B cell (primary cell): ENCODE measurements at regions not wholly inside any gene's neighbourhood (a gene's known extent, or its start where the extent isn't known, plus 50 kb on each side); places are given as distances from the start of the nearest gene placed in this dataset.

ENCODE experiments used
- EZH2 ChIP-seq: IDR thresholded peaks from 2 replicates; pipeline ENCODE4 v1.6.1; 2012; ENCODE audit warnings: borderline replicate concordance, low read depth, mild to moderate bottlenecking, moderate library complexity, low read length; ENCODE audit not compliant: insufficient read depth, poor library complexity, severe bottlenecking
- TF ChIP-seq, protein P1 (sequence below): fragments of 200-600 bp; IDR thresholded peaks from one replicate; pipeline ENCODE4 v1.8.0; 2022; ENCODE audit warnings: antibody characterized with exemption, mild to moderate bottlenecking

DNA sequence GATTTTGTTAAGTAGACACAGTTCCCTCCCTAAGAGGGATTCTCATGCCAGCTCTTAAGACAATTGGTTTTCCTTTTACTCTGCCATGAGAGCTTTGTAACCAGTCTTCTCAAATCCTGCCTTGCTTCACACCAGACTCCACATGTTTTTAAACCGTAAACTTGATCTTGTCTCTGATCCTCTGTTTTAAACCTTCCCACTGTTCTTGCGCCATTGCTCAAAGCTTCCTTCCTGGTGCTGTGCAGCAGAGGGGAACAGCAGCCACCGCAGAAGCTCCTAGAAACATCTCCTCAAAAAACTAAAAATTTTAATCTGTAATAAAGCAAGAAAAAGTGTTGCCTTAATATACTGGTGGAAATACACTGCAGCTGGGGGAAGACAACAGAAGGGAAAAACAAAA lies 154.5 kb upstream of the SATB1 start:
- TF ChIP-seq, protein P1, sequence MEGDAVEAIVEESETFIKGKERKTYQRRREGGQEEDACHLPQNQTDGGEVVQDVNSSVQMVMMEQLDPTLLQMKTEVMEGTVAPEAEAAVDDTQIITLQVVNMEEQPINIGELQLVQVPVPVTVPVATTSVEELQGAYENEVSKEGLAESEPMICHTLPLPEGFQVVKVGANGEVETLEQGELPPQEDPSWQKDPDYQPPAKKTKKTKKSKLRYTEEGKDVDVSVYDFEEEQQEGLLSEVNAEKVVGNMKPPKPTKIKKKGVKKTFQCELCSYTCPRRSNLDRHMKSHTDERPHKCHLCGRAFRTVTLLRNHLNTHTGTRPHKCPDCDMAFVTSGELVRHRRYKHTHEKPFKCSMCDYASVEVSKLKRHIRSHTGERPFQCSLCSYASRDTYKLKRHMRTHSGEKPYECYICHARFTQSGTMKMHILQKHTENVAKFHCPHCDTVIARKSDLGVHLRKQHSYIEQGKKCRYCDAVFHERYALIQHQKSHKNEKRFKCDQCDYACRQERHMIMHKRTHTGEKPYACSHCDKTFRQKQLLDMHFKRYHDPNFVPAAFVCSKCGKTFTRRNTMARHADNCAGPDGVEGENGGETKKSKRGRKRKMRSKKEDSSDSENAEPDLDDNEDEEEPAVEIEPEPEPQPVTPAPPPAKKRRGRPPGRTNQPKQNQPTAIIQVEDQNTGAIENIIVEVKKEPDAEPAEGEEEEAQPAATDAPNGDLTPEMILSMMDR = no peak
- no peak for TF ChIP-seq EZH2
